Activated B cell treated with CpG ODN at 0.5 μM for 24 hours (primary cell): ENCODE measurements at regions not wholly inside any gene's neighbourhood (a gene's known extent, or its start where the extent isn't known, plus 50 kb on each side); places are given as distances from the start of the nearest gene placed in this dataset.

ENCODE experiments used
- ATAC-seq: fragments of 200-7000 bp; cut with Tn5 transposase; one replicate; pipeline ENCODE4 v1.10.0; 2021; ENCODE audit warnings: low read depth, mild to moderate bottlenecking, moderate library complexity
- CTCF ChIA-PET: fragments of 350-600 bp; sonication (Branson Sonifier 250); formaldehyde crosslinking; loops from one replicate; lab custom pipeline; 2021; ENCODE audit warnings: antibody characterized with exemption; lab: Charles Lee
- POLR2A ChIA-PET: fragments of 350-600 bp; sonication (Branson Sonifier 250); formaldehyde crosslinking; loops from one replicate; lab custom pipeline; 2021; ENCODE audit warnings: antibody characterized with exemption; lab: Charles Lee
- DNase-seq: peaks from one replicate; pipeline ENCODE4 v3.0.0; 2022
- H3K27ac Mint-ChIP-seq: one replicate; pipeline ENCODE4 v1.8.0; 2020; ENCODE audit warnings: mixed read lengths
- H3K27me3 Mint-ChIP-seq: one replicate; pipeline ENCODE4 v1.8.0; 2021; ENCODE audit warnings: mixed read lengths
- H3K36me3 Mint-ChIP-seq: one replicate; pipeline ENCODE4 v1.8.0; 2021; ENCODE audit warnings: low read depth, mixed read lengths
- H3K4me1 Mint-ChIP-seq: one replicate; pipeline ENCODE4 v1.8.0; 2021; ENCODE audit warnings: mixed read lengths
- H3K4me3 Mint-ChIP-seq: one replicate; pipeline ENCODE4 v1.8.0; 2020; ENCODE audit warnings: mild to moderate bottlenecking, mixed read lengths
- H3K9me3 Mint-ChIP-seq: one replicate; pipeline ENCODE4 v1.8.0; 2020; ENCODE audit warnings: mixed read lengths
- intact Hi-C: fragments of 100-400 bp; cut with micrococcal nuclease; formaldehyde crosslinking; loops from one replicate; pipeline ENCODE4 v1.15.1; 2024
- TF ChIP-seq, protein P1 (sequence below): fragments of 200-600 bp; IDR thresholded peaks from one replicate; pipeline ENCODE4 v1.8.0; 2022; ENCODE audit warnings: antibody characterized with exemption, mild to moderate bottlenecking

DNA sequence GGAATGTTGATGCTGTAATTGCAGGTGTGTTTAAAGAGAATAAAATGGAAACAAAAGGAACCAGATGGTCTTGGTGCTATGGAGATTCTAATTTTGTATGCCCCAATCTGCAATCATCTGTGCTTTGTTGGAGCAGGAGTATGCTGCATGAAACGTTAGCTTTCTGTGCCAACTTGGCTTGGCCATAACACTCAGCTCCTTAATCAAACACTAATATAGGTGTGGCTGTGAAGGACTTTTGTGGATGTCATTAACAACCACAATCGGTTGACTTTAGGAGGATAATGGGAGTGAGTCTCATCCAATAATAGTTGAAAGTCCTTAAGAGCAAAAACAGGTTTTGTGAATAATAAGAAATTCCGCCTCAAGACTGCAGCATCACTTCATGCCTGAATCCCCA, 399.2 kb downstream of the NLGN4X start:
- DNase-seq (no peak), ATAC-seq (no peak)
- no peaks in the 10 kb centered on the region for H3K36me3 Mint-ChIP-seq
- no peaks in the 10 kb centered on the region for H3K9me3 Mint-ChIP-seq
- H3K27ac Mint-ChIP-seq = no peak overlapping the region
- TF ChIP-seq, protein P1, sequence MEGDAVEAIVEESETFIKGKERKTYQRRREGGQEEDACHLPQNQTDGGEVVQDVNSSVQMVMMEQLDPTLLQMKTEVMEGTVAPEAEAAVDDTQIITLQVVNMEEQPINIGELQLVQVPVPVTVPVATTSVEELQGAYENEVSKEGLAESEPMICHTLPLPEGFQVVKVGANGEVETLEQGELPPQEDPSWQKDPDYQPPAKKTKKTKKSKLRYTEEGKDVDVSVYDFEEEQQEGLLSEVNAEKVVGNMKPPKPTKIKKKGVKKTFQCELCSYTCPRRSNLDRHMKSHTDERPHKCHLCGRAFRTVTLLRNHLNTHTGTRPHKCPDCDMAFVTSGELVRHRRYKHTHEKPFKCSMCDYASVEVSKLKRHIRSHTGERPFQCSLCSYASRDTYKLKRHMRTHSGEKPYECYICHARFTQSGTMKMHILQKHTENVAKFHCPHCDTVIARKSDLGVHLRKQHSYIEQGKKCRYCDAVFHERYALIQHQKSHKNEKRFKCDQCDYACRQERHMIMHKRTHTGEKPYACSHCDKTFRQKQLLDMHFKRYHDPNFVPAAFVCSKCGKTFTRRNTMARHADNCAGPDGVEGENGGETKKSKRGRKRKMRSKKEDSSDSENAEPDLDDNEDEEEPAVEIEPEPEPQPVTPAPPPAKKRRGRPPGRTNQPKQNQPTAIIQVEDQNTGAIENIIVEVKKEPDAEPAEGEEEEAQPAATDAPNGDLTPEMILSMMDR = no peak
- CTCF ChIA-PET = no interaction called here
- intact Hi-C loops = no loop called here
- no peak overlapping the region for H3K4me3 Mint-ChIP-seq
- no peaks in the 10 kb centered on the region for H3K4me1 Mint-ChIP-seq
- POLR2A ChIA-PET = no interaction called here
- H3K27me3 Mint-ChIP-seq = no peaks in the 10 kb centered on the region

DNA sequence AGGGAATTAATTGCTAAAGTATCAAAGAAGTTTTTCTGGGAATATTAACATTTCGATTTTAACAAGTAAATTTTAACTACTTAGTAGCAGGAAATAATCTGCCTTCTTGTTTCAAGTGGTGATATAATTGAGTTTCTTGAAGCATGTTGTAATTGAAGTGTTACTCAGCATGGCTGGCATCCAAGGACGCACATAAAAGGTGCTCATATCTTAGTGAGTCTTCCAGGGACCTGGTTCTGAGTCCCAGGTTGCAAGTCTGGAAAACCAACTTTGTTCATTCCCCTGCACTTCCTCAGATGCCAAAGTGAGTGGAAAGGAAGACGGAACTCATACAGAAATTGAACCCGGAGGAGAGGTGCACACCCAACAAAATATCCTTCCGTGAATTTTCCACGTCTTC, 399.6 kb downstream of the NLGN4X start:
- no peak overlapping the region for H3K4me3 Mint-ChIP-seq
- H3K9me3 Mint-ChIP-seq = no peaks in the 10 kb centered on the region
- intact Hi-C loops = no loop called here
- no peak overlapping the region for H3K27ac Mint-ChIP-seq
- ATAC-seq (no peak), DNase-seq (no peak)
- no peaks in the 10 kb centered on the region for H3K4me1 Mint-ChIP-seq
- ChIA-PET POLR2A (no interaction called here), CTCF (no interaction called here)
- H3K27me3 Mint-ChIP-seq = no peaks in the 10 kb centered on the region
- H3K36me3 Mint-ChIP-seq = no peaks in the 10 kb centered on the region
- TF ChIP-seq, protein P1 = no peak

DNA sequence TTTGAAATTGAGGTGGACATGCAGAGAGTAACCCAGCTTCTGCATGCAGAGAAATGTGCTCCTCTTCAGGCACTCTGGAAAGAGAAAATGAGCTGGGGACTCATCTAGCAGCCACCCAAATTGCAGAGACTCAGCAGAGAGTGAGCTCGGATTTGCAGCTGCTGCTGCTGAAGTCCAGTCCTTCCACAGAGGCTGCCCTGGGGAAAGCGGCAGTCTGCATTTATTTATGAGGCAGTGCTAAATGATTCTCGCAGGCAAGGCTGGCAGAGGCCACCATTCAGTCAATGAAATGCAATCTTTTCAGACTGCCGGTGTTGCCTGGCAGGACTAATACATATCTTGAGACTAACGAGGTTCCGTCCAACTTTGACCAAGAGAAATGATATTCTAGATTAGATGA, 404.8 kb downstream of the NLGN4X start:
- no peak overlapping the region for H3K4me3 Mint-ChIP-seq
- no peak for ATAC-seq
- no peaks in the 10 kb centered on the region for H3K27me3 Mint-ChIP-seq
- intact Hi-C loops = no loop called here
- POLR2A ChIA-PET = no interaction called here
- no peaks in the 10 kb centered on the region for H3K9me3 Mint-ChIP-seq
- no peak for DNase-seq
- no peak overlapping the region for H3K27ac Mint-ChIP-seq
- H3K36me3 Mint-ChIP-seq = no peaks in the 10 kb centered on the region
- CTCF ChIA-PET = no interaction called here
- no peaks in the 10 kb centered on the region for H3K4me1 Mint-ChIP-seq
- TF ChIP-seq, protein P1 = no peak

DNA sequence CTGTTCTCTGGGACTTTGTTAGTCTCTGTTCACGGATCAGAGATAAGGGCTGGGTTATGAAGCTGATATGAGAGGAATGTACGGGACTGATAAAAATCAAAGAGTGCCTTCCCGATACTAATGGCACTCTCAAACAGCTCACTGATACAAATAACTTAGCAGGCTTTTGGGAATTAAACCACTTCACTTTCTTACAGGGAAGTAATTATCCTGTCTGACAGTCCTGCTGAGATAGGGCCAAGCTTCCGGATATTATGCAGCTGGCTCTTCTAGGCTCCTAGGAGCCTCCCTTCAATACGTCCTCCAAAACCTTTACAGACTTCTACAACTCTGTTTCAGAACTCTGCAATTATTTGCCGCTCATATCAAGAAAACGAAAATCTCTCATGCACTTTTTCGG, 418.0 kb downstream of the NLGN4X start:
- ChIA-PET POLR2A (no interaction called here), CTCF (no interaction called here)

DNA sequence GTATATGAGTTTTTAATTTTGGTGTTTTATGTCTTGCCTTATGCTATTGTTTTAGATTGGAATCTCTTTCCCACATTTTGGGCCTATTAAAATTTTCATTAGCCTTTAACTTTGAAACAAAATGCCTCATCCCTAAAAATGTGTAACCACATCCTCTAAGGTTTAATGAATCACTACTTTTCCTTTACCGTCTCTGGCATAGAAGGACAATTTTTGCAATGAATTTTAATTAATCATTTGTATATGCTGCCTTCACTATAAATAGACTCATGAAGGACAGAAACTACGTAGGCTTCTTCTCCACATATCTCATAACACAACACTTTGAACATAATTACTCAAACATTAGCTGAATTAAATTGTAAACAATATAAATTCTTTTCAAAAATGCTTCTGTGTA, 421.5 kb downstream of the NLGN4X start:
- H3K9me3 Mint-ChIP-seq = peaks cover 2% of the 10 kb centered on the region
- H3K4me3 Mint-ChIP-seq = no peak overlapping the region
- intact Hi-C loops = no loop called here
- TF ChIP-seq, protein P1 = no peak
- DNase-seq (no peak), ATAC-seq (no peak)
- H3K4me1 Mint-ChIP-seq = no peaks in the 10 kb centered on the region
- no peaks in the 10 kb centered on the region for H3K27me3 Mint-ChIP-seq
- ChIA-PET POLR2A (no interaction called here), CTCF (no interaction called here)
- H3K36me3 Mint-ChIP-seq = no peaks in the 10 kb centered on the region
- no peak overlapping the region for H3K27ac Mint-ChIP-seq

More for the DNA sequence above, 418.0 kb downstream of the NLGN4X start:
- H3K9me3 Mint-ChIP-seq = no peaks in the 10 kb centered on the region
- intact Hi-C loops = no loop called here
- H3K27me3 Mint-ChIP-seq = no peaks in the 10 kb centered on the region
- H3K4me3 Mint-ChIP-seq = no peak overlapping the region
- H3K36me3 Mint-ChIP-seq = no peaks in the 10 kb centered on the region
- H3K27ac Mint-ChIP-seq = no peak overlapping the region
- no peak for ATAC-seq
- DNase-seq = no peak
- TF ChIP-seq, protein P1 = no peak
- H3K4me1 Mint-ChIP-seq = no peaks in the 10 kb centered on the region
